H9 (cell line): ENCODE measurements at regions not wholly inside any gene's neighbourhood (a gene's known extent, or its start where the extent isn't known, plus 50 kb on each side); places are given as distances from the start of the nearest gene placed in this dataset.

Experiments used
- DNase-seq: peaks from one replicate; pipeline ENCODE4 v3.0.0-alpha.2; 2017
- H2AFZ ChIP-seq: one replicate; pipeline ENCODE4 v1.6.1; 2013; ENCODE audit warnings: mild to moderate bottlenecking, low read length, control low read depth, moderate library complexity
- H2AK5ac ChIP-seq: 2 replicates; pipeline ENCODE4 v1.6.1; 2013; ENCODE audit warnings: low read length, control low read depth, mixed read lengths; ENCODE audit not compliant: insufficient read length
- H2BK120ac ChIP-seq: one replicate; pipeline ENCODE4 v1.6.1; 2013; ENCODE audit warnings: low read depth, mild to moderate bottlenecking, low read length, control low read depth, inconsistent platforms; ENCODE audit not compliant: poor library complexity, severe bottlenecking
- H2BK12ac ChIP-seq: 2 replicates; pipeline ENCODE4 v1.6.1; 2013; ENCODE audit warnings: low read length, control low read depth, mixed read lengths, low read depth; ENCODE audit not compliant: insufficient read length
- H2BK15ac ChIP-seq: 2 replicates; pipeline ENCODE4 v1.6.1; 2013; ENCODE audit warnings: low read depth, low read length, control low read depth
- H2BK20ac ChIP-seq: one replicate; pipeline ENCODE4 v1.6.1; 2013; ENCODE audit warnings: low read depth, mild to moderate bottlenecking, low read length, control low read depth, inconsistent platforms; ENCODE audit not compliant: poor library complexity, severe bottlenecking
- H2BK5ac ChIP-seq: 2 replicates; pipeline ENCODE4 v1.6.1; 2013; ENCODE audit warnings: low read length, control low read depth, mixed read lengths; ENCODE audit not compliant: insufficient read length
- H3K14ac ChIP-seq: 2 replicates; pipeline ENCODE4 v1.6.1; 2013; ENCODE audit warnings: low read length, control low read depth; ENCODE audit not compliant: insufficient read depth
- H3K18ac ChIP-seq: 2 replicates; pipeline ENCODE4 v1.6.1; 2013; ENCODE audit warnings: low read depth, mild to moderate bottlenecking, mixed read lengths, low read length, control low read depth; ENCODE audit not compliant: insufficient read length
- H3K23ac ChIP-seq: 2 replicates; pipeline ENCODE4 v1.6.1; 2013; ENCODE audit warnings: low read length, control low read depth, mixed read lengths, low read depth; ENCODE audit not compliant: insufficient read length
- H3K23me2 ChIP-seq: 2 replicates; pipeline ENCODE4 v1.6.1; 2013; ENCODE audit warnings: low read depth, mild to moderate bottlenecking, mixed read lengths, low read length, control low read depth; ENCODE audit not compliant: insufficient read length, poor library complexity, severe bottlenecking
- H3K27ac ChIP-seq: 2 replicates; pipeline ENCODE4 v1.5.1; 2013; ENCODE audit warnings: low read length, control low read depth, mixed read lengths, low read depth; ENCODE audit not compliant: insufficient read length
- H3K27me3 ChIP-seq: 2 replicates; pipeline ENCODE4 v1.6.1; 2013; ENCODE audit warnings: low read length, control low read depth, inconsistent platforms; ENCODE audit not compliant: insufficient read depth
- H3K4ac ChIP-seq: 2 replicates; pipeline ENCODE4 v1.6.1; 2013; ENCODE audit warnings: low read depth, mild to moderate bottlenecking, control low read depth, inconsistent platforms, low read length, moderate library complexity
- H3K4me1 ChIP-seq: 2 replicates; pipeline ENCODE4 v1.6.1; 2013; ENCODE audit warnings: low read length, control low read depth, inconsistent platforms; ENCODE audit not compliant: insufficient read depth
- H3K4me2 ChIP-seq: 2 replicates; pipeline ENCODE4 v1.6.1; 2013; ENCODE audit warnings: low read length, control low read depth, mixed read lengths; ENCODE audit not compliant: insufficient read length, insufficient read depth
- H3K56ac ChIP-seq: 2 replicates; pipeline ENCODE4 v1.6.1; 2013; ENCODE audit warnings: low read depth, mild to moderate bottlenecking, mixed read lengths, low read length, control low read depth; ENCODE audit not compliant: insufficient read length
- H3K79me1 ChIP-seq: 2 replicates; pipeline ENCODE4 v1.6.1; 2013; ENCODE audit warnings: low read depth, mild to moderate bottlenecking, moderate library complexity, low read length, control low read depth, inconsistent platforms; ENCODE audit not compliant: insufficient read depth, poor library complexity, severe bottlenecking
- H3K79me2 ChIP-seq: 2 replicates; pipeline ENCODE4 v1.6.1; 2013; ENCODE audit warnings: low read length, control low read depth, inconsistent platforms; ENCODE audit not compliant: insufficient read depth
- H3K9ac ChIP-seq: 2 replicates; pipeline ENCODE4 v1.6.1; 2013; ENCODE audit warnings: low read length, control low read depth, mixed read lengths; ENCODE audit not compliant: insufficient read length; ENCODE audit errors: extremely low read depth
- H3K9me3 ChIP-seq: one replicate; pipeline ENCODE4 v1.6.1; 2013; ENCODE audit warnings: low read depth, low read length, inconsistent platforms; ENCODE audit not compliant: control insufficient read depth
- H3T11ph ChIP-seq: one replicate; pipeline ENCODE4 v1.6.1; 2013; ENCODE audit warnings: mild to moderate bottlenecking, low read length, control low read depth, inconsistent platforms
- H4K20me1 ChIP-seq: one replicate; pipeline ENCODE4 v1.6.1; 2013; ENCODE audit not compliant: control insufficient read depth, insufficient read length, insufficient read depth
- H4K5ac ChIP-seq: 2 replicates; pipeline ENCODE4 v1.6.1; 2013; ENCODE audit warnings: low read depth, mild to moderate bottlenecking, mixed read lengths, low read length, control low read depth; ENCODE audit not compliant: insufficient read length
- H4K8ac ChIP-seq: replicated peaks from 2 replicates; pipeline ENCODE4 v1.6.1; 2013; ENCODE audit warnings: low read length, control low read depth, mixed read lengths, low read depth; ENCODE audit not compliant: insufficient read length
- H4K91ac ChIP-seq: 2 replicates; pipeline ENCODE4 v1.6.1; 2013; ENCODE audit warnings: low read depth, mild to moderate bottlenecking, moderate library complexity, mixed read lengths, low read length, control low read depth; ENCODE audit not compliant: insufficient read length
- H3K27ac Mint-ChIP-seq, 3 experiments: 2 replicates in 2 of 3; 3 replicates in 1 of 3; pipeline ENCODE4 v1.8.0; 2020 to 2021; ENCODE audit warnings: mixed read lengths in 3 of 3, mild to moderate bottlenecking in 1 of 3, moderate library complexity in 1 of 3
- H3K27me3 Mint-ChIP-seq: 2 replicates; pipeline ENCODE4 v1.8.0; 2021; ENCODE audit warnings: low read depth, mild to moderate bottlenecking, moderate library complexity, mixed read lengths
- H3K36me3 Mint-ChIP-seq, 3 experiments: 2 replicates in 2 of 3; 3 replicates in 1 of 3; pipeline ENCODE4 v1.8.0; 2020 to 2021; ENCODE audit warnings: low read depth in 3 of 3, mixed read lengths in 3 of 3; ENCODE audit not compliant: insufficient read depth in 1 of 3
- H3K4me1 Mint-ChIP-seq, 2 experiments: 2 replicates each; pipeline ENCODE4 v1.8.0; 2020; ENCODE audit warnings: mixed read lengths in 2 of 2
- H3K4me3 Mint-ChIP-seq, 2 experiments: 2 replicates in 1 of 2; 3 replicates in 1 of 2; pipeline ENCODE4 v1.8.0; 2020 to 2021; ENCODE audit warnings: mild to moderate bottlenecking in 2 of 2, mixed read lengths in 2 of 2, moderate library complexity in 1 of 2
- H3K9me3 Mint-ChIP-seq, 2 experiments: 2 replicates in 1 of 2; 3 replicates in 1 of 2; pipeline ENCODE4 v1.8.0; 2020; ENCODE audit warnings: mild to moderate bottlenecking in 2 of 2, mixed read lengths in 2 of 2, moderate library complexity in 1 of 2
- WGBS: extraction: QIAGEN DNeasy Blood & Tissue Kit; methylation state at CpG from one replicate; pipeline ENCODE4 v1.1.7; 2013; ENCODE audit warnings: missing lambda C conversion rate, low lambda C conversion rate, mixed read lengths; ENCODE audit not compliant: insufficient read length; ENCODE audit errors: extremely low coverage; 5-methylcytosine and 5-hydroxymethylcytosine counted together
- TF ChIP-seq, protein P1 (sequence below): fragments of 200-600 bp; sonication (generic); conservative IDR thresholded peaks from 3 replicates; pipeline ENCODE4 v1.8.0; 2021; ENCODE audit warnings: antibody characterized with exemption, mild to moderate bottlenecking

DNA sequence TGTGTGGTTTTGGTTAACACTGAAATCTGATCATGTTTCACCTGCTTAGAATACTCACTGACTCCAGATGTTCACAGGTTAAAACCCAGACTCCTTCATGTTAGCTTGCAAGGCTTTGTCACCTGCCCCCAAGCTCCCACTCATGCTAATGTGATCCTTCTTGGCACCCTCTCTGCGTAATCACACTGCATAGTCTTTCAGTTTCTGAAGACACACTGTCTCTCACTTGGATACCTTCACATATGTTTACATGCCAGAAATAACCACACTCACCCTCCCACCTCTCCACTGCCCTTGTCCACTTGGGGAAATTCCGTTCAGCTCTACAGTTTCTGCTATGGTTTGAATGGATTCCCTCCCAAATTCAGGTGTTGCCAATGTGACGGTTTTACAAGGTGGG, 234.7 kb upstream of the SASH1 start:
- no peak overlapping the region for H3K27ac Mint-ChIP-seq
- no peak overlapping the region for H4K5ac ChIP-seq
- H2BK120ac ChIP-seq, result no peak overlapping the region
- no peak overlapping the region for H3K4ac ChIP-seq
- no peaks in the 10 kb centered on the region for H3K27me3 ChIP-seq
- H2AK5ac ChIP-seq, result no peak overlapping the region
- H2BK20ac ChIP-seq, result no peak overlapping the region
- H3K36me3 Mint-ChIP-seq, result no peaks in the 10 kb centered on the region
- TF ChIP-seq, protein P1, sequence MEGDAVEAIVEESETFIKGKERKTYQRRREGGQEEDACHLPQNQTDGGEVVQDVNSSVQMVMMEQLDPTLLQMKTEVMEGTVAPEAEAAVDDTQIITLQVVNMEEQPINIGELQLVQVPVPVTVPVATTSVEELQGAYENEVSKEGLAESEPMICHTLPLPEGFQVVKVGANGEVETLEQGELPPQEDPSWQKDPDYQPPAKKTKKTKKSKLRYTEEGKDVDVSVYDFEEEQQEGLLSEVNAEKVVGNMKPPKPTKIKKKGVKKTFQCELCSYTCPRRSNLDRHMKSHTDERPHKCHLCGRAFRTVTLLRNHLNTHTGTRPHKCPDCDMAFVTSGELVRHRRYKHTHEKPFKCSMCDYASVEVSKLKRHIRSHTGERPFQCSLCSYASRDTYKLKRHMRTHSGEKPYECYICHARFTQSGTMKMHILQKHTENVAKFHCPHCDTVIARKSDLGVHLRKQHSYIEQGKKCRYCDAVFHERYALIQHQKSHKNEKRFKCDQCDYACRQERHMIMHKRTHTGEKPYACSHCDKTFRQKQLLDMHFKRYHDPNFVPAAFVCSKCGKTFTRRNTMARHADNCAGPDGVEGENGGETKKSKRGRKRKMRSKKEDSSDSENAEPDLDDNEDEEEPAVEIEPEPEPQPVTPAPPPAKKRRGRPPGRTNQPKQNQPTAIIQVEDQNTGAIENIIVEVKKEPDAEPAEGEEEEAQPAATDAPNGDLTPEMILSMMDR, result no peak
- H2AFZ ChIP-seq, result no peak overlapping the region
- H3K27ac ChIP-seq, result no peak overlapping the region
- H3K79me1 ChIP-seq, result no peaks in the 10 kb centered on the region
- no peaks in the 10 kb centered on the region for H3K9me3 Mint-ChIP-seq
- no peak for DNase-seq
- no peak overlapping the region for H3K18ac ChIP-seq
- H3K9ac ChIP-seq, result no peak overlapping the region
- no peak overlapping the region for H3K14ac ChIP-seq
- no CpG with 5 or more reads among the region's 3 CpGs for WGBS
- no peak overlapping the region for H2BK12ac ChIP-seq
- H3K9me3 ChIP-seq, result no peaks in the 10 kb centered on the region
- H3K23me2 ChIP-seq, result no peaks in the 10 kb centered on the region
- no peaks in the 10 kb centered on the region for H3K4me1 Mint-ChIP-seq
- H2BK15ac ChIP-seq, result no peak overlapping the region
- no peaks in the 10 kb centered on the region for H3K79me2 ChIP-seq
- no peak overlapping the region for H4K91ac ChIP-seq
- no peaks in the 10 kb centered on the region for H4K20me1 ChIP-seq
- H3K4me3 Mint-ChIP-seq, result no peak overlapping the region; a peak in 1 of 5 replicates
- H3K56ac ChIP-seq, result no peak overlapping the region
- H3T11ph ChIP-seq, result no peak overlapping the region
- no peak overlapping the region for H3K23ac ChIP-seq
- no peak overlapping the region for H4K8ac ChIP-seq
- no peaks in the 10 kb centered on the region for H3K4me1 ChIP-seq
- no peak overlapping the region for H2BK5ac ChIP-seq
- H3K27me3 Mint-ChIP-seq, result no peaks in the 10 kb centered on the region
- no peak overlapping the region for H3K4me2 ChIP-seq
